ENCODE measurements at regions not wholly inside any gene's neighbourhood (a gene's known extent, or its start where the extent isn't known, plus 50 kb on each side); places are given as distances from the start of the nearest gene placed in this dataset.

GRCh38 chr10:61543831-61544230, 90.7 kb upstream of the TMEM26 start:
- Histone ChIP-seq H3K23ac (ENCODE audit: insufficient read length) (no peak overlapping the region), H2BK12ac (ENCODE audit: low read depth, low read length) (no peak overlapping the region), H2AK5ac (ENCODE audit: low read depth, low read length) (no peak overlapping the region), H2BK120ac (replicated peaks; ENCODE audit: low read depth, low read length) (no peak overlapping the region), H3K9me3 (ENCODE audit: insufficient read depth in 2 of 2, low read depth in 1 of 2, low read length in 1 of 2) (no peaks in the 10 kb centered on the region), H4K8ac (ENCODE audit: extremely low read depth, insufficient read depth, low read length) (no peak overlapping the region), H2AFZ (ENCODE audit: low read length) (no peak overlapping the region), H2BK15ac (ENCODE audit: low read length) (no peak overlapping the region), H3K56ac (replicated peaks; ENCODE audit: insufficient read length, low read depth, low read length) (no peak overlapping the region), H3K14ac (ENCODE audit: insufficient read length) (no peak overlapping the region), H3K27ac (ENCODE audit: low read depth, low read length) (no peak overlapping the region), H3K79me2 (ENCODE audit: control insufficient read depth in 1 of 2, insufficient read depth in 2 of 2, low read length in 2 of 2) (no peaks in the 10 kb centered on the region), H3K36me3 (ENCODE audit: control insufficient read depth in 2 of 4, insufficient read depth in 4 of 4, low read length in 3 of 4) (no peaks in the 10 kb centered on the region), H3K18ac (ENCODE audit: extremely low read depth, low read length) (no peak overlapping the region), H4K91ac (replicated peaks; ENCODE audit: insufficient read length, low read length) (no peak overlapping the region), H2BK5ac (ENCODE audit: low read depth, low read length) (no peak overlapping the region), H3K4ac (replicated peaks; ENCODE audit: insufficient read length, low read depth, low read length) (no peak overlapping the region), H3K23me2 (ENCODE audit: low read depth, low read length) (no peaks in the 10 kb centered on the region), H3K9ac (replicated peaks in 1 of 4; ENCODE audit: extremely low read depth in 1 of 4, low read depth in 3 of 4, low read length in 3 of 4) (no peak overlapping the region), H4K5ac (ENCODE audit: insufficient read length, low read depth, low read length) (no peak overlapping the region), H2BK20ac (ENCODE audit: low read length) (no peak overlapping the region), H3K79me1 (ENCODE audit: low read depth, low read length) (no peaks in the 10 kb centered on the region), H3K4me2 (ENCODE audit: insufficient read depth in 1 of 2, low read depth in 2 of 2, low read length in 2 of 2) (no peak overlapping the region), H3K4me3 (ENCODE audit: extremely low read depth in 1 of 4, insufficient read depth in 2 of 4, low read depth in 3 of 4, low read length in 4 of 4) (no peak overlapping the region), H4K20me1 (replicated peaks in 1 of 2; ENCODE audit: control insufficient read depth in 1 of 2, insufficient read depth in 2 of 2, low read length in 2 of 2) (no peaks in the 10 kb centered on the region), H3K27me3 (replicated peaks in 1 of 4; ENCODE audit: control insufficient read depth in 3 of 4, extremely low read depth in 1 of 4, insufficient read depth in 3 of 4, low read length in 3 of 4) (no peaks in the 10 kb centered on the region), H3K4me1 (replicated peaks in 1 of 4; ENCODE audit: control insufficient read depth in 3 of 4, insufficient read depth in 4 of 4, low read length in 3 of 4) (no peaks in the 10 kb centered on the region)
- ChIA-PET POLR2A (ENCODE audit: partially characterized antibody) (no interaction called here), CTCF (ENCODE audit: partially characterized antibody) (no interaction called here)
- DNase-seq (ENCODE audit: low read depth in 1 of 2, low spot score in 2 of 2) (no peak), FAIRE-seq (no peak)
- WGBS, 2 experiments (ENCODE audit: extremely low coverage in 1 of 2, insufficient coverage in 1 of 2, insufficient read length in 1 of 2, insufficient replicate concordance in 2 of 2, low coverage in 1 of 2, low lambda C conversion rate in 2 of 2, missing lambda C conversion rate in 1 of 2) = 78% methylated on average over 3 of the region's 3 CpGs; no CpG with 5 or more reads in 1 of the 2 experiments
- TF ChIP-seq CTBP2 (IDR thresholded peaks at IDR 0.05; ENCODE audit: borderline replicate concordance, insufficient read depth, insufficient read length, low read length) (no peak), ATF2 (IDR thresholded peaks at IDR 0.05; ENCODE audit: low read length) (no peak), RAD21 (IDR thresholded peaks at IDR 0.05 in 1 of 2, conservative IDR thresholded peaks at IDR 0.05 in 1 of 2; ENCODE audit: low read depth in 2 of 2, low read length in 2 of 2) (no peak), SIN3A (conservative IDR thresholded peaks at IDR 0.05 in 1 of 2, IDR thresholded peaks at IDR 0.05 in 1 of 2; ENCODE audit: low read depth in 1 of 2, low read length in 2 of 2) (no peak), FOSL1 (IDR thresholded peaks at IDR 0.05; ENCODE audit: insufficient read depth, low read depth, low read length) (no peak), MAFK (IDR thresholded peaks at IDR 0.05; ENCODE audit: low read depth, low read length) (no peak), HDAC2 (IDR thresholded peaks at IDR 0.05; ENCODE audit: borderline replicate concordance in 1 of 2, low read depth in 2 of 2, low read length in 2 of 2) (no peak), TEAD4 (IDR thresholded peaks at IDR 0.05; ENCODE audit: low read depth, low read length) (no peak), E2F6 (IDR thresholded peaks at IDR 0.05) (no peak)

Data from H1 (cell line).